Fibroblast of pulmonary artery (primary cell): ENCODE measurements at regions not wholly inside any gene's neighbourhood (a gene's known extent, or its start where the extent isn't known, plus 50 kb on each side); places are given as distances from the start of the nearest gene placed in this dataset.
"Not testable (repeated sequence)": the region's sequence is repeated elsewhere in the genome, so short reads cannot be mapped to it uniquely, and the experiment has no call there.

Source experiments
- DNase-seq: peaks from one replicate; pipeline ENCODE4 v3.0.0-alpha.2; 2010; ENCODE audit warnings: low read depth
- H3K4me3 ChIP-seq: replicated peaks from 2 replicates; pipeline ENCODE4 v1.5.1; 2011; ENCODE audit warnings: low read depth, mild to moderate bottlenecking, control low read depth, low read length, moderate library complexity
- CTCF ChIP-seq: IDR thresholded peaks from 2 replicates; pipeline ENCODE4 v1.5.1; 2011; ENCODE audit warnings: mild to moderate bottlenecking, control low read depth, low read length, inconsistent platforms; ENCODE audit errors: missing control alignments

GRCh38 chr20:10119336-10119735, 84.5 kb downstream of the ANKEF1 start:
- no peak for TF ChIP-seq CTCF
- no peak overlapping the region for H3K4me3 ChIP-seq
- DNase-seq, result no peak

GRCh38 chr20:10124883-10125282, 90.1 kb downstream of the ANKEF1 start:
- DNase-seq, H3K4me3 ChIP-seq: not testable (repeated sequence)

- TF ChIP-seq CTCF, result no peak
- DNase-seq, result peak; percentile 12
- H3K4me3 ChIP-seq, result no peak overlapping the region
Observed at GRCh38 chr20:10125757-10126156, 91.0 kb downstream of the ANKEF1 start.

GRCh38 chr20:10129749-10130148, 88.9 kb upstream of the SNAP25 start:
- no peak overlapping the region for H3K4me3 ChIP-seq
- no peak for TF ChIP-seq CTCF
- DNase-seq, result no peak

- TF ChIP-seq CTCF, result no peak
- H3K4me3 ChIP-seq, result no peak overlapping the region
- DNase-seq, result peak; percentile 61
Observed at GRCh38 chr20:10131732-10132345, 86.8 kb upstream of the SNAP25 start.

GRCh38 chr20:10132387-10132786, 86.2 kb upstream of the SNAP25 start:
- DNase-seq, result no peak
- H3K4me3 ChIP-seq, result no peak overlapping the region
- TF ChIP-seq CTCF, result no peak

- no peak for DNase-seq
- TF ChIP-seq CTCF, result no peak
Observed at GRCh38 chr20:10133532-10133931, 85.1 kb upstream of the SNAP25 start.

More at GRCh38 chr20:10133532-10133931, 85.1 kb upstream of the SNAP25 start:
- H3K4me3 ChIP-seq, result no peak overlapping the region
